Thoracic aorta (tissue), 2 donors: ENCODE measurements at regions not wholly inside any gene's neighbourhood (a gene's known extent, or its start where the extent isn't known, plus 50 kb on each side); places are given as distances from the start of the nearest gene placed in this dataset.

Experiments used
- ATAC-seq: fragments of 150-250 bp; one replicate; pipeline ENCODE4 v1.8.0; 2017; ENCODE audit warnings: low read depth; ENCODE audit not compliant: insufficient number of reproducible peaks, low FRiP score
- DNase-seq: peaks from one replicate; pipeline ENCODE4 v3.0.0-alpha.2; 2020; ENCODE audit warnings: low spot score
- H3K27ac ChIP-seq, 2 donors: fragments of 200-600 bp; sonication (generic); 1 replicate in 1 of 2; 2 replicates in 1 of 2; pipeline ENCODE4 v1.5.1; 2016; ENCODE audit warnings: mild to moderate bottlenecking in 2 of 2, moderate library complexity in 2 of 2
- H3K27me3 ChIP-seq: fragments of 200-600 bp; sonication (generic); replicated peaks from 2 replicates; pipeline ENCODE4 v1.6.0; 2016; ENCODE audit warnings: mild to moderate bottlenecking; ENCODE audit not compliant: insufficient read depth
- H3K36me3 ChIP-seq: fragments of 200-600 bp; sonication (generic); one replicate; pipeline ENCODE4 v1.5.1; 2016
- H3K4me1 ChIP-seq, 2 donors: fragments of 200-600 bp; sonication (generic); 1 replicate in 1 of 2; 2 replicates in 1 of 2; pipeline versions ENCODE4 v1.5.1 to v1.6.0; 2016; ENCODE audit warnings: low read depth in 2 of 2, mild to moderate bottlenecking in 1 of 2; ENCODE audit not compliant: control insufficient read depth in 1 of 2
- H3K4me3 ChIP-seq: fragments of 200-600 bp; sonication (generic); 2 replicates; pipeline ENCODE4 v1.5.1; 2016; ENCODE audit warnings: mild to moderate bottlenecking
- H3K9me3 ChIP-seq: fragments of 200-600 bp; sonication (generic); 2 replicates; pipeline ENCODE4 v1.5.1; 2016
- TF ChIP-seq, protein P1 (sequence below): fragments of 200-600 bp; sonication (generic); IDR thresholded peaks from one replicate; pipeline ENCODE4 v1.5.1; 2019; ENCODE audit warnings: antibody characterized with exemption

DNA sequence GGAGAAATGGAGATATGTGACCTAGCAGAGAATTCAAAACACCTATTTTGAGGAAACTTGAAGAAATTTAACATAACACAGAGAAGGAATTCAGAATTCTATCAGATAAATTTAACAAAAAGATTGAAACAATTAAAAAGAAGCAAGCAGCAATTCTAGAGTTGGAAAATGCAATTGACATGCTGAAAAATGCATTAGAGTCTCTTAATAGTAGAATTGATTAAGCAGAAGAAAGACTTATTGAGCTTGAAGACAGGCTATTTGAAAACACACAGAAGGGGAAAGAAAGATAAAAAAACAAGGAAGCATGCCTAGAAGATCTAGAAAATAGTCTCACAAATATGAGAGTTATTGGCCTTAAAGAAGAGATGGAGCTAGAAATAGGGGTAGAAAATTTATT, 87.8 kb upstream of the SLC1A1 start:
- H3K4me1 ChIP-seq, result no peaks in the 10 kb centered on the region
- no peak overlapping the region for H3K27ac ChIP-seq
- TF ChIP-seq, protein P1, sequence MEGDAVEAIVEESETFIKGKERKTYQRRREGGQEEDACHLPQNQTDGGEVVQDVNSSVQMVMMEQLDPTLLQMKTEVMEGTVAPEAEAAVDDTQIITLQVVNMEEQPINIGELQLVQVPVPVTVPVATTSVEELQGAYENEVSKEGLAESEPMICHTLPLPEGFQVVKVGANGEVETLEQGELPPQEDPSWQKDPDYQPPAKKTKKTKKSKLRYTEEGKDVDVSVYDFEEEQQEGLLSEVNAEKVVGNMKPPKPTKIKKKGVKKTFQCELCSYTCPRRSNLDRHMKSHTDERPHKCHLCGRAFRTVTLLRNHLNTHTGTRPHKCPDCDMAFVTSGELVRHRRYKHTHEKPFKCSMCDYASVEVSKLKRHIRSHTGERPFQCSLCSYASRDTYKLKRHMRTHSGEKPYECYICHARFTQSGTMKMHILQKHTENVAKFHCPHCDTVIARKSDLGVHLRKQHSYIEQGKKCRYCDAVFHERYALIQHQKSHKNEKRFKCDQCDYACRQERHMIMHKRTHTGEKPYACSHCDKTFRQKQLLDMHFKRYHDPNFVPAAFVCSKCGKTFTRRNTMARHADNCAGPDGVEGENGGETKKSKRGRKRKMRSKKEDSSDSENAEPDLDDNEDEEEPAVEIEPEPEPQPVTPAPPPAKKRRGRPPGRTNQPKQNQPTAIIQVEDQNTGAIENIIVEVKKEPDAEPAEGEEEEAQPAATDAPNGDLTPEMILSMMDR, result no peak

DNA sequence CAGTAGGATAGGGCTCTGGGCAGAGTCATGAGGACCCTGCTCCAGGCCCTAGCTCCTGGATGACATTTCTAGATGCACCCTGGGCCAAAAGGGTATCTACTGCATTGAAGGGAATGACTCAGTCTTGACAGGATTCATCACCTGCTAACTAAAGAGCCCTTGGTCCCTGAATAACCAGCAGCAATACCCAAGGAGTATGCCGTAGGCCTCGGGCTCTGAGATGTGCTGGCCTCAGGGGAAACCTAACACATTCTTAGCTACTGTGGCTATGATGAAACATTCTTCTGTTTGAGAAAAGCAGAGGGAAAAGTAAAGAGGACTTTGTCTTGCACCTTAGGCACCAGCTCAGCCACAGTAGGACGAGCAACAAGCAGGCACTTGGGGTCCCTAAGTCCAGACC, 89.5 kb upstream of the SLC1A1 start:
- Histone ChIP-seq H3K27ac (no peak overlapping the region), H3K9me3 (peaks cover 6% of the 10 kb centered on the region), H3K4me3 (no peak overlapping the region), H3K36me3 (no peaks in the 10 kb centered on the region), H3K27me3 (no peaks in the 10 kb centered on the region), H3K4me1 (no peaks in the 10 kb centered on the region)
- TF ChIP-seq, protein P1, result no peak
- no peak for DNase-seq
- ATAC-seq, result no peak

More for the DNA sequence above, 87.8 kb upstream of the SLC1A1 start:
- no peaks in the 10 kb centered on the region for H3K27me3 ChIP-seq
- DNase-seq, result no peak
- H3K4me3 ChIP-seq, result no peak overlapping the region
- peaks cover 6% of the 10 kb centered on the region for H3K9me3 ChIP-seq
- no peak for ATAC-seq
- no peaks in the 10 kb centered on the region for H3K36me3 ChIP-seq

DNA sequence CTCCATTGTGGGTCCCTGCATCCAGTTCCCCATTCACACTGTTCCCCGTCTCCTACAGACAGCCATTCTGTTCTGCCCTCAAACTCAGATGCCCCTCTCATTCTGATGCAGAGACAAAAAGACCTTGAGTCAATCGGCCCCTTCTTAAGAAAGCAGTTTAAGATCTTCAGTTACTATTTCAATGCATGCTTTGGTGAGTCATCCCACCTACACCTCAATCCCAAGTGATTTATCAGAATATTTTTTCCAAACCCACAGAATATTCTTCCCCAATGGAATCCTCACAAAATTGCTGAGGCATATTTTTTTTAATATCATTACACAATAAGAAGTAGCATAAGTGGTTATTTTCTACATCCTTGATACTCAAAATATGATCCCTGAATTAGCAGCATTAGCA, 92.4 kb upstream of the SLC1A1 start:
- Histone ChIP-seq H3K27ac (no peak overlapping the region), H3K4me3 (no peak overlapping the region), H3K27me3 (no peaks in the 10 kb centered on the region), H3K36me3 (no peaks in the 10 kb centered on the region), H3K9me3 (peaks cover 6% of the 10 kb centered on the region), H3K4me1 (no peaks in the 10 kb centered on the region)
- TF ChIP-seq, protein P1, result no peak
- no peak for DNase-seq
- no peak for ATAC-seq

DNA sequence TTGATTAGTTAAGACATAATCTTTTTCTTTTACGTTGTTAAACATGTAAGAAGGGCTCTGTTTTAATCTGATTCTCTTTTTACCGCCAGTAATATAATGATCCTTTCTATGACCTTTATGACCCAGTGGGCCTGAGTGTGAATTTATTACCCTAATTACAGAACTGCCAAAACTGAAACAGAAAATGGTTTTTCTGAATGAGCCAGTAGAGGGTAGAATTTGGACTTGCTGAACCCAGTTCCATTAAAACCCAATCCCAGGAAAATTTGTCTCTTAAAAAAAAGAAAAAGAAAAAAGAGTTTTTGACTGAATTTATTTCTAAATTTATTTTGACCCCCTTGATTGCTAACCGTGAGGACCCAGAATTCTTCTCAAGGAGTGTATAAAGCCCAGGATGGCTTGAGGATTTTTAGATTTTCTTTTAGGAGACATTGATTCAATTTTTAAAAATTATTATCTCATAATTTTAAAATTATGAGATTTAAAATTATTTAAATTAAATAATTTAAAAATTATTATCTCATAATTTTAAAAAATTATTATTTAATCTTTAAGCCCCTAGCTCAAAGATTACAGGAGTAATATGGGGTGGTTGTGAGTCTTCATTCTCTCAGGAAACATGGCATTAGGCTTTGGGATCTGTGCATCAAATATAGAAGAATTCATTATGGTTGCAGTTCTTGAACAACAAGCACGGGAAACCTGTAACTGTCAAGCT, 94.1 kb upstream of the GLIS3 start:
- no peak for ATAC-seq

DNA sequence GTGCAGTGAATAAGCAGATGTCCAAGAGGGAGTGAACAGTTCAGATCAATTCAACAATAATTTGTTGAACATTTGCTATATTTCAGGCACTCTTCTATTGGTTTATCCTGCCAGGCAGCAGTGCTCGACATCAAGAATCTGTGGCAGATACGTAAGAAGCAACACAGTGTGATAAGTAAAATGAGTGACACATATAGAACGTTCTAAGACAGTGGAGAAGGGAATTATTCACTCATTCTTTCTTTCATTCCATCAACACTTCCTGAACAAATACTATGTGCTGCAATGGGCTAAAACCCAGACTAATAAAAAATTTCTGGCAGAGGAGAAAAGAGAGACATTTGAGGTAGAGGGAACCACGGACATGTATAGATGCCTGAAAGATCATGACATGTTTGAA, 89.9 kb upstream of the GLIS3 start:
- Histone ChIP-seq H3K27ac (no peak overlapping the region), H3K36me3 (no peaks in the 10 kb centered on the region), H3K27me3 (no peaks in the 10 kb centered on the region), H3K4me1 (no peaks in the 10 kb centered on the region), H3K4me3 (no peak overlapping the region), H3K9me3 (no peaks in the 10 kb centered on the region)
- TF ChIP-seq, protein P1, result no peak
- no peak for ATAC-seq
- DNase-seq, result no peak

More for the DNA sequence above, 94.1 kb upstream of the GLIS3 start:
- Histone ChIP-seq H3K4me1 (no peaks in the 10 kb centered on the region), H3K4me3 (no peak overlapping the region), H3K27me3 (no peaks in the 10 kb centered on the region), H3K9me3 (no peaks in the 10 kb centered on the region), H3K36me3 (no peaks in the 10 kb centered on the region), H3K27ac (no peak overlapping the region)
- TF ChIP-seq, protein P1, result no peak
- DNase-seq, result no peak
